ENCODE measurements at regions not wholly inside any gene's neighbourhood (a gene's known extent, or its start where the extent isn't known, plus 50 kb on each side); places are given as distances from the start of the nearest gene placed in this dataset.

- Histone ChIP-seq H3K27me3 (ENCODE audit: control insufficient read depth, insufficient read depth, low read length) (no peaks in the 10 kb centered on the region), H2AFZ (ENCODE audit: low read length) (no peak overlapping the region), H3K9me3 (ENCODE audit: control insufficient read depth, insufficient read depth, low read depth, low read length) (no peaks in the 10 kb centered on the region), H4K20me1 (ENCODE audit: control insufficient read depth, extremely low read depth, insufficient read depth, low read length) (no peaks in the 10 kb centered on the region), H3K4me1 (ENCODE audit: control insufficient read depth, extremely low read depth, insufficient read depth, low read length) (no peaks in the 10 kb centered on the region), H3K4me2 (ENCODE audit: extremely low read depth, insufficient read depth, low read length) (no peak overlapping the region), H3K36me3 (ENCODE audit: control insufficient read depth, insufficient read depth, low read length) (no peaks in the 10 kb centered on the region), H3K27ac (ENCODE audit: insufficient read depth, low read length) (no peak overlapping the region), H3K79me2 (ENCODE audit: control insufficient read depth, insufficient read depth, low read length) (no peaks in the 10 kb centered on the region), H3K9ac (ENCODE audit: insufficient read depth, low read length) (no peak overlapping the region), H3K4me3 (replicated peaks in 1 of 4; ENCODE audit: control extremely low read depth in 1 of 4, insufficient read depth in 1 of 4, low read depth in 3 of 4, low read length in 4 of 4) (no peak overlapping the region)
- DNase-seq (ENCODE audit: low read depth in 2 of 2), result no peak
- no peak for TF ChIP-seq EZH2 (IDR thresholded peaks at IDR 0.05; ENCODE audit: low read length, missing control alignments)
- no peak for TF ChIP-seq CTCF (conservative IDR thresholded peaks at IDR 0.05 in 1 of 2, IDR thresholded peaks at IDR 0.05 in 1 of 2; ENCODE audit: low read depth in 1 of 2, low read length in 2 of 2)
Measured at GRCh38 chr1:60348884-60349283, 275.3 kb upstream of the C1orf87 start.

- TF ChIP-seq CTCF (conservative IDR thresholded peaks at IDR 0.05 in 1 of 2, IDR thresholded peaks at IDR 0.05 in 1 of 2; ENCODE audit: low read depth in 1 of 2, low read length in 2 of 2) (no peak), EZH2 (IDR thresholded peaks at IDR 0.05; ENCODE audit: low read length, missing control alignments) (no peak)
- no peak overlapping the region for H2AFZ ChIP-seq (ENCODE audit: low read length)
- DNase-seq (ENCODE audit: low read depth in 2 of 2), result peak; percentile 18 to 47
Measured at GRCh38 chr1:60345621-60346020, 272.1 kb upstream of the C1orf87 start.

GRCh38 chr1:60345049-60345448 lies 271.5 kb upstream of the C1orf87 start:
- Histone ChIP-seq H4K20me1 (ENCODE audit: control insufficient read depth, extremely low read depth, insufficient read depth, low read length) (no peaks in the 10 kb centered on the region), H3K36me3 (ENCODE audit: control insufficient read depth, insufficient read depth, low read length) (no peaks in the 10 kb centered on the region), H3K4me2 (ENCODE audit: extremely low read depth, insufficient read depth, low read length) (no peak overlapping the region), H2AFZ (ENCODE audit: low read length) (no peak overlapping the region), H3K9ac (ENCODE audit: insufficient read depth, low read length) (no peak overlapping the region), H3K27me3 (ENCODE audit: control insufficient read depth, insufficient read depth, low read length) (no peaks in the 10 kb centered on the region), H3K4me3 (replicated peaks in 1 of 4; ENCODE audit: control extremely low read depth in 1 of 4, insufficient read depth in 1 of 4, low read depth in 3 of 4, low read length in 4 of 4) (no peak overlapping the region), H3K79me2 (ENCODE audit: control insufficient read depth, insufficient read depth, low read length) (no peaks in the 10 kb centered on the region), H3K9me3 (ENCODE audit: control insufficient read depth, insufficient read depth, low read depth, low read length) (no peaks in the 10 kb centered on the region), H3K27ac (ENCODE audit: insufficient read depth, low read length) (no peak overlapping the region), H3K4me1 (ENCODE audit: control insufficient read depth, extremely low read depth, insufficient read depth, low read length) (no peaks in the 10 kb centered on the region)
- no peak for DNase-seq (ENCODE audit: low read depth in 2 of 2)
- TF ChIP-seq EZH2 (IDR thresholded peaks at IDR 0.05; ENCODE audit: low read length, missing control alignments), result no peak
- no peak for TF ChIP-seq CTCF (conservative IDR thresholded peaks at IDR 0.05 in 1 of 2, IDR thresholded peaks at IDR 0.05 in 1 of 2; ENCODE audit: low read depth in 1 of 2, low read length in 2 of 2)

More at GRCh38 chr1:60345621-60346020, 272.1 kb upstream of the C1orf87 start:
- Histone ChIP-seq H3K27ac (ENCODE audit: insufficient read depth, low read length) (no peak overlapping the region), H3K4me2 (ENCODE audit: extremely low read depth, insufficient read depth, low read length) (no peak overlapping the region), H3K27me3 (ENCODE audit: control insufficient read depth, insufficient read depth, low read length) (no peaks in the 10 kb centered on the region), H3K9ac (ENCODE audit: insufficient read depth, low read length) (no peak overlapping the region), H3K4me1 (ENCODE audit: control insufficient read depth, extremely low read depth, insufficient read depth, low read length) (no peaks in the 10 kb centered on the region), H3K9me3 (ENCODE audit: control insufficient read depth, insufficient read depth, low read depth, low read length) (no peaks in the 10 kb centered on the region), H3K79me2 (ENCODE audit: control insufficient read depth, insufficient read depth, low read length) (no peaks in the 10 kb centered on the region), H3K36me3 (ENCODE audit: control insufficient read depth, insufficient read depth, low read length) (no peaks in the 10 kb centered on the region), H4K20me1 (ENCODE audit: control insufficient read depth, extremely low read depth, insufficient read depth, low read length) (no peaks in the 10 kb centered on the region), H3K4me3 (replicated peaks in 1 of 4; ENCODE audit: control extremely low read depth in 1 of 4, insufficient read depth in 1 of 4, low read depth in 3 of 4, low read length in 4 of 4) (no peak overlapping the region)

Measured in fibroblast of lung (primary cell).